H9 (cell line): ENCODE measurements at regions not wholly inside any gene's neighbourhood (a gene's known extent, or its start where the extent isn't known, plus 50 kb on each side); places are given as distances from the start of the nearest gene placed in this dataset.

Experiments
- DNase-seq: peaks from one replicate; pipeline ENCODE4 v3.0.0-alpha.2; 2017
- H2AFZ ChIP-seq: one replicate; pipeline ENCODE4 v1.6.1; 2013; ENCODE audit warnings: mild to moderate bottlenecking, low read length, control low read depth, moderate library complexity
- H2AK5ac ChIP-seq: 2 replicates; pipeline ENCODE4 v1.6.1; 2013; ENCODE audit warnings: low read length, control low read depth, mixed read lengths; ENCODE audit not compliant: insufficient read length
- H2BK120ac ChIP-seq: one replicate; pipeline ENCODE4 v1.6.1; 2013; ENCODE audit warnings: low read depth, mild to moderate bottlenecking, low read length, control low read depth, inconsistent platforms; ENCODE audit not compliant: poor library complexity, severe bottlenecking
- H2BK12ac ChIP-seq: 2 replicates; pipeline ENCODE4 v1.6.1; 2013; ENCODE audit warnings: low read length, control low read depth, mixed read lengths, low read depth; ENCODE audit not compliant: insufficient read length
- H2BK15ac ChIP-seq: 2 replicates; pipeline ENCODE4 v1.6.1; 2013; ENCODE audit warnings: low read depth, low read length, control low read depth
- H2BK20ac ChIP-seq: one replicate; pipeline ENCODE4 v1.6.1; 2013; ENCODE audit warnings: low read depth, mild to moderate bottlenecking, low read length, control low read depth, inconsistent platforms; ENCODE audit not compliant: poor library complexity, severe bottlenecking
- H2BK5ac ChIP-seq: 2 replicates; pipeline ENCODE4 v1.6.1; 2013; ENCODE audit warnings: low read length, control low read depth, mixed read lengths; ENCODE audit not compliant: insufficient read length
- H3K14ac ChIP-seq: 2 replicates; pipeline ENCODE4 v1.6.1; 2013; ENCODE audit warnings: low read length, control low read depth; ENCODE audit not compliant: insufficient read depth
- H3K18ac ChIP-seq: 2 replicates; pipeline ENCODE4 v1.6.1; 2013; ENCODE audit warnings: low read depth, mild to moderate bottlenecking, mixed read lengths, low read length, control low read depth; ENCODE audit not compliant: insufficient read length
- H3K23ac ChIP-seq: 2 replicates; pipeline ENCODE4 v1.6.1; 2013; ENCODE audit warnings: low read length, control low read depth, mixed read lengths, low read depth; ENCODE audit not compliant: insufficient read length
- H3K23me2 ChIP-seq: 2 replicates; pipeline ENCODE4 v1.6.1; 2013; ENCODE audit warnings: low read depth, mild to moderate bottlenecking, mixed read lengths, low read length, control low read depth; ENCODE audit not compliant: insufficient read length, poor library complexity, severe bottlenecking
- H3K27ac ChIP-seq: 2 replicates; pipeline ENCODE4 v1.5.1; 2013; ENCODE audit warnings: low read length, control low read depth, mixed read lengths, low read depth; ENCODE audit not compliant: insufficient read length
- H3K27me3 ChIP-seq: 2 replicates; pipeline ENCODE4 v1.6.1; 2013; ENCODE audit warnings: low read length, control low read depth, inconsistent platforms; ENCODE audit not compliant: insufficient read depth
- H3K4ac ChIP-seq: 2 replicates; pipeline ENCODE4 v1.6.1; 2013; ENCODE audit warnings: low read depth, mild to moderate bottlenecking, control low read depth, inconsistent platforms, low read length, moderate library complexity
- H3K4me1 ChIP-seq: 2 replicates; pipeline ENCODE4 v1.6.1; 2013; ENCODE audit warnings: low read length, control low read depth, inconsistent platforms; ENCODE audit not compliant: insufficient read depth
- H3K4me2 ChIP-seq: 2 replicates; pipeline ENCODE4 v1.6.1; 2013; ENCODE audit warnings: low read length, control low read depth, mixed read lengths; ENCODE audit not compliant: insufficient read length, insufficient read depth
- H3K56ac ChIP-seq: 2 replicates; pipeline ENCODE4 v1.6.1; 2013; ENCODE audit warnings: low read depth, mild to moderate bottlenecking, mixed read lengths, low read length, control low read depth; ENCODE audit not compliant: insufficient read length
- H3K79me1 ChIP-seq: 2 replicates; pipeline ENCODE4 v1.6.1; 2013; ENCODE audit warnings: low read depth, mild to moderate bottlenecking, moderate library complexity, low read length, control low read depth, inconsistent platforms; ENCODE audit not compliant: insufficient read depth, poor library complexity, severe bottlenecking
- H3K79me2 ChIP-seq: 2 replicates; pipeline ENCODE4 v1.6.1; 2013; ENCODE audit warnings: low read length, control low read depth, inconsistent platforms; ENCODE audit not compliant: insufficient read depth
- H3K9ac ChIP-seq: 2 replicates; pipeline ENCODE4 v1.6.1; 2013; ENCODE audit warnings: low read length, control low read depth, mixed read lengths; ENCODE audit not compliant: insufficient read length; ENCODE audit errors: extremely low read depth
- H3K9me3 ChIP-seq: one replicate; pipeline ENCODE4 v1.6.1; 2013; ENCODE audit warnings: low read depth, low read length, inconsistent platforms; ENCODE audit not compliant: control insufficient read depth
- H3T11ph ChIP-seq: one replicate; pipeline ENCODE4 v1.6.1; 2013; ENCODE audit warnings: mild to moderate bottlenecking, low read length, control low read depth, inconsistent platforms
- H4K20me1 ChIP-seq: one replicate; pipeline ENCODE4 v1.6.1; 2013; ENCODE audit not compliant: control insufficient read depth, insufficient read length, insufficient read depth
- H4K5ac ChIP-seq: 2 replicates; pipeline ENCODE4 v1.6.1; 2013; ENCODE audit warnings: low read depth, mild to moderate bottlenecking, mixed read lengths, low read length, control low read depth; ENCODE audit not compliant: insufficient read length
- H4K8ac ChIP-seq: replicated peaks from 2 replicates; pipeline ENCODE4 v1.6.1; 2013; ENCODE audit warnings: low read length, control low read depth, mixed read lengths, low read depth; ENCODE audit not compliant: insufficient read length
- H4K91ac ChIP-seq: 2 replicates; pipeline ENCODE4 v1.6.1; 2013; ENCODE audit warnings: low read depth, mild to moderate bottlenecking, moderate library complexity, mixed read lengths, low read length, control low read depth; ENCODE audit not compliant: insufficient read length
- H3K27ac Mint-ChIP-seq, 3 experiments: 2 replicates in 2 of 3; 3 replicates in 1 of 3; pipeline ENCODE4 v1.8.0; 2020 to 2021; ENCODE audit warnings: mixed read lengths in 3 of 3, mild to moderate bottlenecking in 1 of 3, moderate library complexity in 1 of 3
- H3K27me3 Mint-ChIP-seq: 2 replicates; pipeline ENCODE4 v1.8.0; 2021; ENCODE audit warnings: low read depth, mild to moderate bottlenecking, moderate library complexity, mixed read lengths
- H3K36me3 Mint-ChIP-seq, 3 experiments: 2 replicates in 2 of 3; 3 replicates in 1 of 3; pipeline ENCODE4 v1.8.0; 2020 to 2021; ENCODE audit warnings: low read depth in 3 of 3, mixed read lengths in 3 of 3; ENCODE audit not compliant: insufficient read depth in 1 of 3
- H3K4me1 Mint-ChIP-seq, 2 experiments: 2 replicates each; pipeline ENCODE4 v1.8.0; 2020; ENCODE audit warnings: mixed read lengths in 2 of 2
- H3K4me3 Mint-ChIP-seq, 2 experiments: 2 replicates in 1 of 2; 3 replicates in 1 of 2; pipeline ENCODE4 v1.8.0; 2020 to 2021; ENCODE audit warnings: mild to moderate bottlenecking in 2 of 2, mixed read lengths in 2 of 2, moderate library complexity in 1 of 2
- H3K9me3 Mint-ChIP-seq, 2 experiments: 2 replicates in 1 of 2; 3 replicates in 1 of 2; pipeline ENCODE4 v1.8.0; 2020; ENCODE audit warnings: mild to moderate bottlenecking in 2 of 2, mixed read lengths in 2 of 2, moderate library complexity in 1 of 2
- CTCF ChIP-seq: fragments of 200-600 bp; sonication (generic); conservative IDR thresholded peaks from 3 replicates; pipeline ENCODE4 v1.8.0; 2021; ENCODE audit warnings: antibody characterized with exemption, mild to moderate bottlenecking
- WGBS: extraction: QIAGEN DNeasy Blood & Tissue Kit; methylation state at CpG from one replicate; pipeline ENCODE4 v1.1.7; 2013; ENCODE audit warnings: missing lambda C conversion rate, low lambda C conversion rate, mixed read lengths; ENCODE audit not compliant: insufficient read length; ENCODE audit errors: extremely low coverage; 5-methylcytosine and 5-hydroxymethylcytosine counted together

GRCh38 chr17:37802061-37802595 lies 57.3 kb upstream of the HNF1B start:
- no CpG with 5 or more reads among the region's 3 CpGs for WGBS
- H3K4me1 Mint-ChIP-seq, result peaks cover 7 to 9% of the 10 kb centered on the region in 2 experiments

More at GRCh38 chr17:37802061-37802595, 57.3 kb upstream of the HNF1B start:
- Histone ChIP-seq H3T11ph (no peak overlapping the region), H3K9me3 (no peaks in the 10 kb centered on the region), H2AFZ (no peak overlapping the region), H3K79me2 (no peaks in the 10 kb centered on the region), H3K14ac (no peak overlapping the region), H3K23me2 (no peaks in the 10 kb centered on the region), H3K4ac (no peak overlapping the region), H4K20me1 (peaks cover 3% of the 10 kb centered on the region), H3K23ac (no peak overlapping the region), H2AK5ac (no peak overlapping the region), H2BK15ac (no peak overlapping the region), H2BK120ac (no peak overlapping the region), H3K27ac (no peak overlapping the region), H3K27me3 (no peaks in the 10 kb centered on the region), H3K79me1 (no peaks in the 10 kb centered on the region), H3K9ac (no peak overlapping the region), H4K8ac (no peak overlapping the region), H2BK12ac (no peak overlapping the region), H2BK20ac (no peak overlapping the region), H4K5ac (no peak overlapping the region), H3K4me2 (no peak overlapping the region), H3K4me1 (no peaks in the 10 kb centered on the region), H3K18ac (no peak overlapping the region), H2BK5ac (no peak overlapping the region), H3K56ac (no peak overlapping the region), H4K91ac (no peak overlapping the region)
- TF ChIP-seq CTCF, result no peak
- peaks cover 5 to 7% (median 6%) of the 10 kb centered on the region in 3 experiments; a peak in 5 of 7 replicates for H3K36me3 Mint-ChIP-seq
- H3K4me3 Mint-ChIP-seq, result no peak overlapping the region
- no peaks in the 10 kb centered on the region; the same call in 1 of the 2 replicates for H3K27me3 Mint-ChIP-seq
- H3K9me3 Mint-ChIP-seq, result peaks cover 6 to 11% of the 10 kb centered on the region in 2 experiments; a peak in 4 of 5 replicates
- no peak overlapping the region for H3K27ac Mint-ChIP-seq
- DNase-seq, result no peak
